ENCODE measurements at regions not wholly inside any gene's neighbourhood (a gene's known extent, or its start where the extent isn't known, plus 50 kb on each side); places are given as distances from the start of the nearest gene placed in this dataset.

DNA sequence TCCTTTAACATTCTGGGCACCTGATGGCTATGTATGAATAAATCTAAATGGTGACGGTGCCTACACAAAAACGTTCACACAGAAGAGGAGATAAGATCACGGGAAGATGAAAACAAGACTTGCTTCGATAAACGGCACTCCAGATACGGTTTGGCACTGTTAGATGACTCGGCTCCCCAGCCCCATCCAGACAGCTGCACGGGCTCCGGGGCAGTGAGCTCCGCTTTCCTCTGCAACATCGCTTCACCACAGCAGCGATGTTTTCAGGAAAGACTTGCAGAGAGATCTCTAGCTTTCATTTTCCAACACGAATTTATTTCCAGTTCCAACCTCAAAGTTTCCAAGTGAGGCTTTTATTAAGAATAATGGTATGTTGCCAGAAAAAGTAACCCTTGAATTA is 132.1 kb downstream of the KLF6 start:
- Histone ChIP-seq H3K9me1 (replicated peaks; ENCODE audit: control insufficient read depth, extremely low read depth, insufficient read depth, low read length) (no peaks in the 10 kb centered on the region), H2AFZ (ENCODE audit: low read depth, low read length) (no peak overlapping the region), H3K4me1 (ENCODE audit: control insufficient read depth, extremely low read depth, insufficient read depth, low read length) (peaks cover 4% of the 10 kb centered on the region), H4K20me1 (replicated peaks; ENCODE audit: control insufficient read depth, extremely low read depth, insufficient read depth, low read length) (no peaks in the 10 kb centered on the region), H3K27ac (ENCODE audit: insufficient read depth, low read depth, low read length) (no peak overlapping the region), H3K9ac (replicated peaks; ENCODE audit: extremely low read depth, insufficient read depth, low read length) (no peak overlapping the region), H3K79me2 (ENCODE audit: control insufficient read depth, insufficient read depth, low read length) (no peaks in the 10 kb centered on the region), H3K9me3 (replicated peaks; ENCODE audit: control insufficient read depth, insufficient read depth, low read length) (no peaks in the 10 kb centered on the region), H3K4me2 (ENCODE audit: insufficient read depth, low read length) (no peak overlapping the region), H3K36me3 (ENCODE audit: control insufficient read depth in 2 of 2, extremely low read depth in 1 of 2, insufficient read depth in 2 of 2, low read length in 2 of 2) (no peaks in the 10 kb centered on the region), H3K4me3 (replicated peaks in 1 of 3; ENCODE audit: insufficient read depth in 1 of 3, low read depth in 1 of 3, low read length in 3 of 3) (no peak overlapping the region), H3K27me3 (ENCODE audit: control insufficient read depth in 2 of 2, insufficient read depth in 2 of 2, low read length in 2 of 2) (peaks cover 1 to 7% of the 10 kb centered on the region in 2 experiments)
- ChIA-PET CTCF (no interaction called here), POLR2A (no interaction called here)
- no peak for FAIRE-seq
- no peak for DNase-seq (ENCODE audit: low read depth, low spot score)
- BruUV-seq (replicated peaks) = no TSS peak
- dilution Hi-C loops (cut with MboI; ENCODE audit: extremely low pct_ligation_motif_present, low sequenced_read_pairs) = no loop called here
- TF ChIP-seq POLR2AphosphoS5 (IDR thresholded peaks at IDR 0.05; ENCODE audit: insufficient read depth, low read depth, low read length) (no peak), MAX (IDR thresholded peaks at IDR 0.05; ENCODE audit: insufficient read depth, insufficient read length) (no peak), FOS (IDR thresholded peaks at IDR 0.05; ENCODE audit: borderline replicate concordance, insufficient read depth, low read length) (no peak), MYC (IDR thresholded peaks at IDR 0.05; ENCODE audit: low read depth, low read length) (no peak), EZH2 (IDR thresholded peaks at IDR 0.05; ENCODE audit: borderline replicate concordance, low read depth, low read length, severe bottlenecking) (no peak), JUN (IDR thresholded peaks at IDR 0.05; ENCODE audit: borderline replicate concordance, insufficient read depth, insufficient read length, low read depth) (no peak), POLR2A (IDR thresholded peaks at IDR 0.05; ENCODE audit: low read depth, low read length) (no peak)
- TF ChIP-seq, protein P1, sequence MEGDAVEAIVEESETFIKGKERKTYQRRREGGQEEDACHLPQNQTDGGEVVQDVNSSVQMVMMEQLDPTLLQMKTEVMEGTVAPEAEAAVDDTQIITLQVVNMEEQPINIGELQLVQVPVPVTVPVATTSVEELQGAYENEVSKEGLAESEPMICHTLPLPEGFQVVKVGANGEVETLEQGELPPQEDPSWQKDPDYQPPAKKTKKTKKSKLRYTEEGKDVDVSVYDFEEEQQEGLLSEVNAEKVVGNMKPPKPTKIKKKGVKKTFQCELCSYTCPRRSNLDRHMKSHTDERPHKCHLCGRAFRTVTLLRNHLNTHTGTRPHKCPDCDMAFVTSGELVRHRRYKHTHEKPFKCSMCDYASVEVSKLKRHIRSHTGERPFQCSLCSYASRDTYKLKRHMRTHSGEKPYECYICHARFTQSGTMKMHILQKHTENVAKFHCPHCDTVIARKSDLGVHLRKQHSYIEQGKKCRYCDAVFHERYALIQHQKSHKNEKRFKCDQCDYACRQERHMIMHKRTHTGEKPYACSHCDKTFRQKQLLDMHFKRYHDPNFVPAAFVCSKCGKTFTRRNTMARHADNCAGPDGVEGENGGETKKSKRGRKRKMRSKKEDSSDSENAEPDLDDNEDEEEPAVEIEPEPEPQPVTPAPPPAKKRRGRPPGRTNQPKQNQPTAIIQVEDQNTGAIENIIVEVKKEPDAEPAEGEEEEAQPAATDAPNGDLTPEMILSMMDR (IDR thresholded peaks at IDR 0.05; ENCODE audit: extremely low read depth in 1 of 2, insufficient read depth in 1 of 2, low read depth in 1 of 2, low read length in 2 of 2) = no peak
- intact Hi-C loops (cut with micrococcal nuclease) = no loop called here
